ENCODE measurements at regions not wholly inside any gene's neighbourhood (a gene's known extent, or its start where the extent isn't known, plus 50 kb on each side); places are given as distances from the start of the nearest gene placed in this dataset.

DNA sequence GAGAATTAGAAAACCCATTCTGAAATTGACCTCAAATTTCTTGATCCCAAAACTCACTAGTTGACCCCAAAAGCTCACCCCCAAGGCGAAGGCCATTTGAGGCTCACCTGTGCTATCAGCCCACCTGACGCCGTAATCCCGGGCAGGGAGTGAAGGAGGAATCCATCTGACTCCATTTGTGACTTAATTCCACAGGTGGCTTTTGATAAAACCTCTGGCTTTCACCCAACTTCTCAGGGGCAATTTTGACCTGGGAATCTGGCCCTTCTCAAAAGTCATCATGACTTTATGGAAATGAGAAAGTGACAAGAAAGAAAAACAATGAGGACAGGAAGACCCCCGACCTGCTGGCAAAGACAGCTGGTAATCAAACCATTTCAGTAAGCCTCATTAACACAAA, 86.9 kb upstream of the SALL3 start:
- DNase-seq (ENCODE audit: insufficient read length, low spot score), result no peak
- no peak for FAIRE-seq

DNA sequence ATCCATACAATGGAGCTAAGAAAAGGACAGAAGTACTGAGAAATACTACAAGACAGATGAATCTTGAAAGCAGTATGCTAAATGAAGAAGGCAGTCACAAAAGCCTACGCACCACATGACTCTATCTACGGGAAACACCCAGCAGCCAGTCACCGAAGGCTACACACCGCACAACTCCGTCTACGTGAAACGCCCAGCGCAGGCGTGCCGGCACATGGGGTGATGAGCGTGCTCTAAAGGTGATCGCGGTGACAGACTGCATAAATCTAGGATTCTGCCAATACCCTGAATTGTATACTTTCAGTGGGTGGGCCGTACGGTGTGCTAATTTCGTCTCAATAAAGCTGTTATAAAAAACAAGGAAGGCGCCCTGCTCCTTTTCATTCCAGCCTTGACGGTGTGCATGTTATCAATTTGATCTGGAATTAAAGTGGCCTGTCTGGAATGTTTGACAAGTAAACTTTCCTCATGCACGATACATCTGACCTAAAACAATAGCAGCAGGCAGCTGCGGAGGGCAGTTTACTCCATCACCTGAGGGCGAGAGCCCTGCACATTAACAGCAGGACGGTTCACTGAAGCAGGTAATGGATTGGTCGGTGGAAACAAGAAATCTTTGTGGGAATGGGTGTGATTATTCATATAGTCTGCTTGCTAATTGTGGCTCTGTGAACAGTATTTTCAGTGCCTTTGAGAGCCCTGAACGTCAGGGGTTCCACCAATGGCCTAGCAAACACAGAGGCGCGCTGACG, 86.2 kb upstream of the SALL3 start:
- FAIRE-seq (no peak), DNase-seq (ENCODE audit: insufficient read length, low spot score) (no peak)

DNA sequence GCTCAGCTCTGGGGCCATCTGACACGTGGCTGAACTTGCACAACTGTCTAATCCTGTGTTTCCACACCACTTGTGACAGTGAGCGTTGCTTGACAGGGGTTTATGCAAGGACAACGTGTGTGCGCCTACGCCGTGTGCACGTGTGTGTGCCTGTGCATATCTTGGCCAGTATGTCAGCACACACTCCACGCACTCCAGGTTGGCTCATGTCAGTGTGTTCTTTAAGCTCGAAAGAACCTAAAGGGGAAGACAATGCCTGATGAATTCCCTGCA, 85.6 kb upstream of the SALL3 start:
- no peak for DNase-seq (ENCODE audit: insufficient read length, low spot score)
- FAIRE-seq, result no peak

DNA sequence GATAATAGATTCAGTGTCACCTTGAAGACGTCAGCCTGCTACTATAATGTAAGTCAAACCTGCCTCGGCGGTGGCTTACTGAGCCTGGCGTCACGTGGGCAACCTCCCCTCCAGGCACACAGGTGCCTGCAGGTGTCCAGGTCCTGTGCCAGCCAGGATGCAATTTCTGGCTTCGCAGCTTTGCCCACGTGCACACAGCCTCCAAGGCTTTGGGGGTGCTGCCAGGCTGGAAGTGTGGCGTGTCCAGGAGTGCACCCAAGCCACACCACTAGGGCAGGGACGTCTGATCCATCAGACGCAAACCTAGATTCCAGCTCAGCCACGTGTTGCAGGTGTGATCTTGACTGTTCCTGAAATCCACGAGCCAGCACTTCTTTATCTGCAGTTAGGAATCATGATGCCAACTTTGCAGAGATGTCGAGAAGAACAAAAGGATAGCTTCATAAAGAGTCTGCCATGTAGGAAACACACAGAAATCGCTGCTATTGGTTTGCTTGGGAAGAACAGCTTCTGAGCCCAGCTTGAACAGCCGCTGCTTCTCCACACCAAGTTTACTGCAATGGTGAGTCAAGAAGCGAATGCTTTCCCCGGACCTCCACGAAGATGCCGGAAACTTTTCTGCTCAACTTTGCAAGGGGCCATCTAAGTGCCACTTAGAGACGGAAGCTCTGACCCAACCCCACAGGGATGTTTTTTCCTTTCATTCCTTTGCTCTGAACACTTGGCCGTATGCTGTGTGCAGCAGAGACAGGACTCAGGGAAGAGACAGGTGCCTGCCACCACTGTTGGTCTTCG, 84.2 kb upstream of the SALL3 start:
- DNase-seq (ENCODE audit: insufficient read length, low spot score), result no peak
- FAIRE-seq, result no peak

DNA sequence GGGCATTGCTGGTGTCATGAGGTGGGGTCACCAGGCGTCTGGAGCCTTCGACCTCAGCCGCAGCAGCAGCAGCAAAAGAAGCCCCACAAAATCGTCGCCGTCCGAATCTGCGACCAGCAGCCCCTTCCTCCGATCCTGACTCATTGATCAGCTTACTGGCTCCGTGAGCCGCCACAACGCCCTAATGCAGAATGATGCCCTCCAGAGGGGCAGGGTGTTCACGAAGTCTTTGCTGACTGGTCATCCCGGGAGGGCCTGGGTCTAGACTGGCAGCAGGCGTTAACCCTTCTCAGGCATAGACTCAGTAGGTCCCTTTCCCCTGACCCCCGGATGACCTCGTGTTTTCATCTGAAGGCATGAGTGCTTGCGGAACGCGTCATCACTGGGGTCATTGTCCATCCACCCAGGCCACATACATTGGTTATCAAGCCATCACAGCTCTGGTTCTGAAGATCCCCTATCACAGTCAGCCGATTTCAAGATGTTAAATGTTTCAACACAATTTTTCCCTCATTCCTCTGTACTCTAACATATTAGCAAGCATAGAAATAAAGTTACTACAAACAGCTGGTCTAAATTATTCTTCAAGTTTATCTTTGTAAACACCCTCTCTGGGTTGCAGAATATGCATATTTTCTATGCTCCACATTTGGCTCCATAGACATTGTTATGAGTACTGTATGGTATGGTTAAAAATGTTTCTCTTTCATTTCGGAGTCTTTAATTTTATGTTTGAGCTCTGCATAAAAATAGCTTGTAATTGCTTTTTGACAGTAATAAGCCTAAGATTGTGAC, 83.3 kb upstream of the SALL3 start:
- FAIRE-seq (no peak), DNase-seq (ENCODE audit: insufficient read length, low spot score) (no peak)

DNA sequence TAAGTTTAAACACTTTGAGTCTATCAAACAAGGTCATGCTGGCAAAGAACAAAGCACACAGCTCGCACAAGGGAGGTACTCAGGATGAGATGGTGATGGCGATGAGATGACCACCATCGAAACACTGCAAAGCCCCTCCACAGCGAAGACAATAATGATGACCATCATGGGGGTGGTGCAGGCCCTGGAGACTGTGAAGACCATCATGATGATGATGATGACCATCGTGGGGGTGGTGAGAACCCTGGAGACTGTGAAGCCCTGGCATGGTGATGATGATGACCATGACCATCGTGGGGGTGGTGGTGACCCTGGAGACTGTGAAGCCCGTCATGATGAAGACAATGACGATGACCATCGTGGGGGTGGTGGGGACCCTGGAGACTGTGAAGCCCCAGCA, 81.6 kb upstream of the SALL3 start:
- no peak for FAIRE-seq
- no peak for DNase-seq (ENCODE audit: insufficient read length, low spot score)

DNA sequence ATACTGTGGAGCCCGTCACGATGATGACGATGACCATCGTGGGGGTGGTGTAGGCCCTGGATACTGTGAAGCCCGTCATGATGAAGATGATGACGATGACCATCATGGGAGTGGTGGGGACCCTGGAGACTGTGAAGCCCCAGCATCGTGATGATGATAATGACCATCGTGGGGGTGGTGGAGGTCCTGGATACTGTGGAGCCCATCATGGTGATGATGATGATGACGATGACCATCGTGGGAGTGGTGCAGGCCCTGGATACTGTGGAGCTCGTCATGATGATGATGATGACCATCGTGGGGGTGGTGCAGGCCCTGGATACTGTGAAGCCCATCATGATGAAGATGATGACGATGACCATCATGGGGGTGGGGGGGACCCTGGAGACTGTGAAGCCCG, 81.0 kb upstream of the SALL3 start:
- FAIRE-seq, result no peak
- no peak for DNase-seq (ENCODE audit: insufficient read length, low spot score)

DNA sequence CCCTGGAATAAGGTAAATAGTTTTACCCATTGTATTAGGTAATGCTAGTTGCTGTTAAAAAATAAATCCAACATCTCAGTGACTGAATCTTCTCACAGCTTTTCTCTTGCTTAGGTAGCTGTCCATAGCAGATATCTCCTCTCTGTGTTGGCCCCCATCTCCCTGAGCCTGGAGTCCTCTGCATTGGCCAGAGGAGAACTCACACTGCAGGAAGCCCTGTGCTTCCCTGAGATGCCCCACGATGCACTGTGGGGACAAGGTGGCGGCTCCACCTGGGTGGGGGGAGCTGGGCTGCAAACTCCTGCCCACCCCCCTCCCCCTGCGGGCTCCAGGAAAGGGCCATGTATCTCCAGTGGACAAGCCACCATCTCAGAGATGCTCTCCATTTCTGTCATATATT, 80.4 kb upstream of the SALL3 start:
- no peak for FAIRE-seq

DNA sequence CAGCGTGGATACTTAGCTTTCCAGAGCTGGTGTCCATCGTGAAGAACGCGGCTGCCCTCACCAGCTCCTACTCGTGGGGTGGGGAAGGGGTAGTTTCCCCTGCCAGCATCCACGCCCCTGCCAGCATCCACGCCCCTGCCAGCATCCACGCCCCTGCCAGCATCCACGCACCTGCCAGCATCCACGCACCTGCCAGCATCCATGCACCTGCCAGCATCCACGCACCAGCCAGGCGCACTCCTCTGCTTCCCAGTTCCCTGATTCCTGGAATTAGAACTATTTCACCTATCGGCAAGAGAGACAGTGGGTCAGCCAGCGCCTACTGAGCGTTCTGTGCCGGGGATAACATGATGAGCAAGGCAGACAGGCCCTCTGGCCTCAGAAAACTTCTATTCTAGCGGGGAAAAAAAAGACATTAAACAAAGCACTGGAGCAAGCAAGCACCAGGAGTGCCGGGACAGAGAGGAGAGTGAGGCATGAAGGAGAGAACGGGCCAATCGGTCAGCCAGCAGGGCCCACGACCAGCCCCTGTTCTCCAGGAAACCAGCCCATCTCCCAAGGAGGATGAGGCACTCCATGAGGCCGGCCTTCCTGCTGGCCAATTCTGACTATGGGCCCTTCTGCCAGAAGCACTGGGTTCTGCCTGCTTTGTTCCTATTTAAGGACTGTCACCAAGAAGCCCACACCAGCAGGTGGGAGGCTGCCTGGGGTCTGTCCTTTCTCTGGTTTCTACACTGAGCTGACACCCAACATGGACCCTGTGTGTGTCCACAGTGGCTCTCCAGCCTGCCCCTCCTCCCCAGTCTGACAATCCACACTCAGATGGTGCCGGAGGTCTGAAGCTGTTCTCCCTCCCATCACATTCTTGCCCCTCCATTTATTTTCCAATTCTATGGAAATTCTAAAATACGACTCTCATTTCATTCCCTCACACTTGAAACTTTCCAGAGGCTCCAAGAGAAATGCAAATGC, 78.4 kb upstream of the SALL3 start:
- no peak for DNase-seq (ENCODE audit: insufficient read length, low spot score)
- no peak for FAIRE-seq

More for the DNA sequence above, 80.4 kb upstream of the SALL3 start:
- no peak for DNase-seq (ENCODE audit: insufficient read length, low spot score)

DNA sequence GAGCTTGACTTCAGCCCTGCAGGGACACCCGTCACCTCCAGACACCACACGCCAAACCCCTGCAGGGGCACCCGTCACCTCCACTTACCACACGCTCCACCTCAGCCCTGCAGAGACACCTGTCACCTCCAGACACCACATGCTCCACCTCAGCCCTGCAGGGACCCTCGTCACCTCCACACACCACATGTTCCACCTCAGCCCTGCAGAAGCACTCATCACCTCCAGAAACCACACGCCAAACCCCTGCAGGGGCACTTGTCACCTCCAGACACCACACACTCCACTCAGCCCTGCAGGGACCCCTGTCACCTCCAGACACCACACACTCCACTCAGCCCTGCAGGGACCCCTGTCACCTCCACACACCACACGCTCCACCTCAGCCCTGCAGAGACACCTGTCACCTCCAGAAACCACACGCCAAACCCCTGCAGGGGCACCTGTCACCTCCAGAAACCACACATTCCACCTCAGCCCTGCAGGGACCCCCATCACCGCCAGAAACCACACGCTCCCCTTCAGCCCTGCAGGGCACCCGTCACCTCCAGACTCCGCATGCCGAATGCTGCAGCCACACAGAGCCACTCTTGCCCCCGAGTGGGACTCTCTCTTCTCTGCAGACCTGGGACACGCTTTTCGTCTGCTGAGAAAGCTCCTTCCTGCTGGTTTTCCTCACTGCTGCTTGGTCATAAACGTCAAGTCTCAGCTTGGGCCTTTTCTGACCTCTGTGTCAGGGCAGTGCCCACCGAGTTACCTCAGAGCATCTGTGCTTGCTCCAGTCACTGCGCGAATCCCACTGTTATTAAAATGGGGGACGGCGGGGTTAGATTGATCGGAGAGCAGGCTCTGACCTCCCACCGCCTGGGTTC, 77.5 kb upstream of the SALL3 start:
- DNase-seq (ENCODE audit: insufficient read length, low spot score) (no peak), FAIRE-seq (no peak)

DNA sequence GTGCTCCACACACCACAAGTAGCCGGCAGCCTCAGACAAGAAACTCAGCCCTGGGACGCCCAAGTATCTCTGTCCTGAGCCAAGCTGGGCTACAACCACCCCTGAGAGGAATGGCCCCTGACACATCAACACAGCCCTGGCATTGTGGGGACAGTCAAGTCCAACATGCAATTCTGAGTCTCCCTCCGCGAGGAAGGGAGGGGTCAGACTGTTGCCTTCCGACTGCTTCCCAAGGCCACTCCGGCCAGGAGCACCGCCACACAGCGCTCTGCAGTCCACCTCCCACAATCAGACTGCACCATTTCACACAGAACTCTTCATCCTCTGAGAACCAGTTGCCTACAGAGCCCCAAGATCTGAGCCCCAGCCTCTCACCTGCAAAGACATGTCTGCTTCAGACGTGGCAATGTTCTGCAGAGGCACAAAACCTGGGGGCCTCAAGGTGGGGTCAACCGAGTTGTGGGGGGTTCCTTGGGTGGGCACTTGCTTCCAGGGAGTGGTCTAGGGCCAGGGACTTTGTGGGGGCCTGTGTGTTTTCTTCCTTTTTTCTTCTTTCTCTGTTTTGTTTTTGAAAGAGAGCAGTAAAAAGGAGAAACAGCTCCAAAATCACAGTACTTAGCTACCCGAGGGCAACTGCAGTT, 76.7 kb upstream of the SALL3 start:
- DNase-seq (ENCODE audit: insufficient read length, low spot score), result no peak
- no peak for FAIRE-seq

DNA sequence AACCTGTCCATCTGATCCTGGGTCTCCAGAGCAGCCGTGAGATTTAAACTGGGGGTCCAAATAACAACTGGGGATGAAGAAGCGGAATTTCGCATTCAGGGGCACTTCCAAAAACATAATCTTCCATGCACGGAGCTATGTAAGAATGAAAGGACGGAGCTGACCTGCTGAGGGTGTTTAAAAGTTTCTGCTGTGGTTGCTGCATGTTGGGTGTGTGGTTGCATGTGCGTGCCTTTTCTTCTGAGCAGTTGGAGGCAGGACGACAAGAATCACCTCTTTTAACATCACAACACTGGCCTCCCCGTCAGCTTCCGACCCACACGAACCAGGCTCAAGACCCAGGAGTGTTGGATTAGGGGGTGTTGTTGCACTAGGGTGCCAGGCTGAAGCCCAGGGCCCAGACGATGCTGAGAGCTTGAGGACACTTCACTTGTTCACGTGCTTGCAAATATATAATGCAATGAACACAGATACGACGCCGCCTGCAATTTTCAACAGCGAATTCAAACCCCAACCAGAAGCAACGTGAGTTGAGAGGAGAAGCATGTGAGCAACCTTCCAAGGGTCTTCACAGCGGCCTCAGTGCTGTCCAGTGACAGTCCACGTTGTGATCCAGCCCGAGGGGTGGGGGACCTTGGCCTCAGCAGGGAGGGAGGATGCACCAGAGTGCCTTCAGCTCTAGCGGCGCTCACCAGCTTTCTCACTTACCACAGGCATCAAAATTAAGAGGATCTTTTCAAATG, 76.0 kb upstream of the SALL3 start:
- FAIRE-seq, result no peak

DNA sequence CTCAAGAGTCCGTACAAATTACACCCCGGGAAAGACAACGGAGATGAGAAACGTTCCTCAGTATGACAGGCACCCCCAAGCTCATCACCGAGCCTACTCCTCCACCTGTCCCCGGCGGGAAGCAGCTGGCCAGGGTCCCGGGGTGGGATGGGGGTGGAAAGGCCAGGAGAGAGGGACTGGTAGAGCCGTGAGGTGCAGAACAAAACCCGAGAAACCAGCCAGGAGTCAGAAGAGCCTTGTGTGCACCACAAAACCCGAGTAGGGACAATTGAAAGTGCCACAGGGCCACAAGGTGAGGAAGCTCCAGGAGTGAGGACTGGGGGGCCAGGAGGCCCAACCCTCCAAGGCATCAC, 75.5 kb upstream of the SALL3 start:
- FAIRE-seq, result no peak
- no peak for DNase-seq (ENCODE audit: insufficient read length, low spot score)

More for the DNA sequence above, 76.0 kb upstream of the SALL3 start:
- DNase-seq (ENCODE audit: insufficient read length, low spot score), result no peak

DNA sequence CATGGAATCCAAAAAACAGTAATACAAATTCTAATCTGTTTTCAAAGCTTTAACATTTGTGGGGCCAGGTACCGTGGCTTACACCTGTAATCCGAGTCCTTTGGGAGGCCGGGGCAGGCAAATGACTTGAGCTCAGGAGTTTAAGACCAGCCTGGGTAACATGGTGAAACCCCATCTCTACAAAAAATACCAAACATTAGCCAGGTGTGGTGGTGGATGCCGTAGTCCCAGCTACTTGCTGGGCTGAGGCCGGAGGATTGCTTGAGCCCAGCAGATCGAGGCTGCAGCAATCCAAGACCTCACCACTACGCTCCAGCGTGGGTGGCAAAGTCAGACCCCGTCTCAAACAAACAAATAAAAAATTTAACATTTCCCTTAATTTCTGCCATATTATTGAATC, 74.3 kb upstream of the SALL3 start:
- DNase-seq (ENCODE audit: insufficient read length, low spot score) (no peak), FAIRE-seq (no peak)

DNA sequence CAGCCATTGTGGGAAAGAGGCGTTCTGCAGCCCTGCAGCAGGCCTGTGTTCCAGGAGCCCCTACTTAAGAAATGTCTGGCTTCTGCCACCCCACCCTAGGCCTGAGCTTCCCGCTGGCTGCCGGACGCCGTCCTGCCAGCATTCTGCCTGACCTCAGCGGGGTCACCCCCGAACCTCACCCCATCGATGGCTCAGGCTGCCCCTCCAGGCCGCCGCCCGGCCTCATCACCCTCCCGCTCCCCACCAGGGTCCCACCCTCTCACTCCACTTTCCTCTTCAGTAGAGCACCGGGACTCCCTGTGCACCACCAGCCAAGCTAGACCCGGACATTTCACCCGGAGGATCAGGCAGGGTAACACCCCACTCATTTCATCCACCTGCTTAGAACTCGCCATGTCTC, 73.6 kb upstream of the SALL3 start:
- DNase-seq (ENCODE audit: insufficient read length, low spot score) (no peak), FAIRE-seq (no peak)

DNA sequence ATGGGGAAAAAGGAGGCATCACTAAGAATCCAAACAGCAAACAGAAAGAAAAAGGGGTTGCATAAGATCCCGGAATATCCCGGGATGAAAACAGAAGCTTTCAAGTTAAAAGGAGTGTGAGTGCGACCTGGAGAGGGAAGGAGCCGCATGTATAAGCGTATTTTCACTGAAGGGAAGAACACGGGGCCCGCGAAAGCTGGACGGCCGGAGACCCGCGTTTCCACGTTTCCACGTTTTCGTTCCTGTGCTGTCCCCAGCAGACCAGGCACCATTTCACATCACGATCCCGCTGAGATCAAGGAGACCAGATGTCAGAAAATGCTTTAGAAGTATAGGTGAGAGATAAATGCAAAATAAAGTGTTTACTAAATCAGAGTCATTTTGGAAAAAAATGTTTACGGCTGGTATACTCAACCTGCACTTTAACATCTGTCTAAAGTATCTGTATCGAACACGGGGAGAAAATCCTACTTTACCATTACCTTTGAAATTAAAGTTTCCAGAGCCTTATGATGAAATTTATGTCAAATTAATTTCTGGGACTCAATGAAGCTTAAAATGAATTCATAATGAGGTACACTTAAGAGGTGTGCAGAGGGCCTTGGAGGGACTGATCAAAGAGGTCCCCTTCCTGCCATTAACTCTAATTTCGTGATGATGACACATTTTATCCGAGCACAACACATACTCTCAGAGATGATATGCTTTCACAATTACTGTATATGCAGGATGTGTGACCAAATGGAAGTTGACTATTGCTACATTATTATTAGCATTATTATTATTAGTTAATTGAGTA, 71.0 kb upstream of the SALL3 start:
- no peak for DNase-seq (ENCODE audit: insufficient read length, low spot score)

DNA sequence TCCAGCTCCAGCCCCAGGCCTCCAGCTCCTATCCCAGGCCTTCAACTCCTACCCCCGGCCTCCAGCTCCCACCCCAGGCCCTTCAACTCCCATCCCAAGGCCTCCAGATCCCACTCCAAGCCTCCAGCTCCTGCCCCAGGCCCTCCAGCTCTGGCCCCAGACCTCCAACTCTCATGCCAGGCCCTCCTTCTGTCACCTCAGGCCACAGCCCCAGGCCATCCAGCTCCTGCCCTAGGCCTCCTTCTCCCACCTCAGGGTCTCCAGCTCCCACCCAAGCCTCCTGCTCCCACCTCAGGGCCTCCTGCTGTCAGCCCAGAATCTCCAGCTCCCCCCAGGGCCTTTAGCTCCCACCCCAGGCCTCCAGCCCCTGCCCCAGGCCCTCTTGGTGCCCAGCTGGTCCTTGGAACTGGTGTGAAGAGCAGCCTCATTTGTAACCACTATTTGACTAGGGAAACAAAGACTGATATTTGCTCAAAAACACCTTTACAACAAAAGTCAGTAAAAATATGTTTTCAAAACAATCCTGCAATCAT, 67.8 kb upstream of the SALL3 start:
- no peak for FAIRE-seq
- DNase-seq (ENCODE audit: insufficient read length, low spot score), result no peak

More for the DNA sequence above, 71.0 kb upstream of the SALL3 start:
- FAIRE-seq, result no peak

All from HTR-8/SVneo (cell line).